NCI-H1105 (cell line): ENCODE measurements at regions not wholly inside any gene's neighbourhood (a gene's known extent, or its start where the extent isn't known, plus 50 kb on each side); places are given as distances from the start of the nearest gene placed in this dataset.
"Not testable (repeated sequence)": the region's sequence is repeated elsewhere in the genome, so short reads cannot be mapped to it uniquely, and the experiment has no call there.

Source experiments
- DNase-seq: peaks from one replicate; lab custom pipeline; 2025; lab: John Stamatoyannopoulos, UW

DNA sequence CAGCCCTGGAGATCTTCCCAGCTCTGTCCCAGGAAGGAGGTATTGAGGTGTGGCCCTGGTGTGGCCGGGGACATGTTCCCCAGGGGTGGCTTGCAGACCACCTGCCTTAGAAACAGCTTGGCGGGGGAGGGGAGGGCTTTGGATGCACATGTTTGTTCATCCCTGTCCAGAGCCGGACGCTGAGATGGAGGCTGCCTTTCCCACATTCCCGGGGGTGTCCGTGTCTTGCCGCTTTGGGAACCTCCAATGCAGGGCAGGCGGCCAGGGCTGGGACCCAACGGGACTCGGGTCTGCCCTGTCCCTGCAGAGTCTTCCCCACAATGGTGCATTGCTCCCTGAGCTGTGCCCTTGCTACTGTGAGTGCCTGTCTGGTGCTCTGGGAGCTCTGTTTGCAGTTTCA is 319.5 kb upstream of the SFSWAP start:
- DNase-seq, result no peak

GRCh38 chr12:131394752-131395151 is 316.1 kb upstream of the SFSWAP start:
- not testable (repeated sequence) for DNase-seq

DNA sequence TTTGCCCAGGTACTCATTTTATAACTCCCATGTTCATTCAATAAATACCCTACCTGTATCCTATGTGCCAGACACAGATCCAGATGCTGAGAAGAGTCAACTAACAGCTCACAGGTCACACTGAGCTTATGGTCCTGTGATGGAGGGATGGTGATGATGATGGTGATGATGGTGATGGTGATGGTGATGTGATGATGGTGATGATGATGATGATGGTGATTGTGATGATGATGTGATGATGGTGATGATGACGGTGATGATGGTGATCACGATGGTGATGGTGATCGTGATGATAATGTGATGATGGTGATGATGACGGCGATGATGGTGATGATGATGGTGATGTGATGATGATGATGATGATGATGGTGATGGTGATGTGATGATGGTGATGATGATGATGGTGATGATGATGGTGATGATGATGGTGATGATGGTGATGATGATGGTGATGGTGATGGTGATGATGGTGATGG is 315.6 kb upstream of the SFSWAP start:
- not testable (repeated sequence) for DNase-seq

DNA sequence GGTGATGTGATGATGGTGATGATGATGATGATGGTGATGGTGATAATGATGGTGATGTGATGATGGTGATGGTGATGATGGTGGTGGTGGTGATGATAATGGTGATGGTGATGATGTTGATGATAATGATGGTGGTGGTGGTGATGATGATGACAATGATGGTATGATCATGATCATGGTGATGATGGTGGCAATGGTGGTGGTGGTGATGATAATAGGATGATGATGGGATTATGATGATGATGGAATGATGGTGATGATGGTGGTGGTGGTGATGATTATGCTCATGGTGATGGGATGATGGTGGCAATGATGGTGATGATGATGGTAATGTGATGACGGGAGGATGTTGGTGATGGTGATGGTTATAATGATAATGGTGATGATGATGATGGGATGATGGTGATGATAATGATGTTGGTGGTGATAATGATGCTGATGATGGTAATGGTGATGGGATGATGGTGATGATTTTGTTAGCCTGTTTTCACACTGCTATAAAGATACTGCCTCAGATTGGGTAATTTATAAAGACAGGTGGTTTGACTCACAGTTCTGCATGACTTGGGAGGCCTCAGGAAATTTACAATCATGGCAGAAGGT is 314.8 kb upstream of the SFSWAP start:
- no peak for DNase-seq

DNA sequence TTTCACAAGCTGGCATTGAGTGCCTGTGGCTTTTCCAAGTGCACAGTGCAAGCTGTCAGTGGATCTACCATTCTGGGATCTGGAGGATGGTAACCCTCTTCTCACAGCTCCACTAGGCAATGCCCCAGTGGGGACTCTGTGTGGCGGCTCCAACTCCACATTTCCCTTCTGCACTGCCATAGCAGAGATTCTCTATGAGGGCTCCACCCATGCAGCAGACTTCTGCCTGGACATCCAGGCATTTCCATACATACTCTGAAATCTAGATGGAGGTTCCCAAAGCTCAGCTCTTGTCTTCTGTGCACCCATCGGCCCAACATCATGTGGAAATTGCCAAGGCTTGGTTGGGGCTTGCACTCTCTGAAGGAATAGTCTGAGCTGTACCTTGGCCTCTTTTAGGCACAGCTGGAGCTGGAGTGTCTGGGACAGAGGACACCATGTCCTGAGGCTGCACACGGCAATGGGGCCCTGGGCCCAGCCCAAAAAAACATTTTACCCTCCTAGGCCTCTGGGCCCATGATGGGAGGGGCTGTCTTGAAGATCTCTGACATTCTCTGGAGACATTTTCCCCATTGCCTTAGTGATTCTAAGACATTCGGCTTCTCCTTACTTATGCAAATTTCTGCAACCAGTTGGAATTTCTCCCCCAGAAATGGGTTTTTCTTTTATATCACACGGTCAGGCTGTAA is 313.3 kb upstream of the SFSWAP start:
- DNase-seq, result no peak

GRCh38 chr12:131399000-131399399 is 311.9 kb upstream of the SFSWAP start:
- no peak for DNase-seq

DNA sequence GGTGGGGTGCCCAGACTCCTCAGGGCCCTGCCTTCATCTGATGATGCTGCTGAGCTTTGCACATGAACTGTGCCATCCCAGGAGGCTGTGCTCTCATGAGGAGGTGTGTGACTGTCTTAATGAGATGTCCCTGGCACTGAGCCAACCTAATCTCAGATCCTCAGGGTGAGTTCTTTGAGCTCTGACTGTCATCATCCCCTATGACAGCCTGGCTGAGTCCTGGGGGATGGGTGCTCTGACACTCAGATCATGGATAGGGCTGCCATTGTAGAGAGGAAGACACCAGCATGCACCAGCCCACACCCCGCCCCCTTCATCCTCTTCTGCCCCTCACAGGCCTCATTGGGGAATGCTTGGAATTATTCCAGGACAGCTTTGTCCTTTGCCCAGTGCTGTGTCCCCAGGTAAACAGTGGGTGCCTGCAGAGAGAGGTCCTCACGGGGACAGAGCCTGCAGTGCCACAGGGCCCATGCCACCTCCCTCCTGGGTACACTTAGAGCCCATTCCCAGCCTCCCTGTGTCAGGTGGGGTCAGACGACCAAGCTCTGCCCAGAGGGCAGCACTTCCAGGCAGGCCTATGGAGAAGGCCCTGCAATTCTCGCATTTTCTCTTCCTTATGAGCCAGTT is 310.1 kb upstream of the SFSWAP start:
- not testable (repeated sequence) for DNase-seq

GRCh38 chr12:131401907-131402633 is 308.8 kb upstream of the SFSWAP start:
- DNase-seq, result not testable (repeated sequence)

- DNase-seq, result no peak
Measured at GRCh38 chr12:131402781-131403396, 308.0 kb upstream of the SFSWAP start.

DNA sequence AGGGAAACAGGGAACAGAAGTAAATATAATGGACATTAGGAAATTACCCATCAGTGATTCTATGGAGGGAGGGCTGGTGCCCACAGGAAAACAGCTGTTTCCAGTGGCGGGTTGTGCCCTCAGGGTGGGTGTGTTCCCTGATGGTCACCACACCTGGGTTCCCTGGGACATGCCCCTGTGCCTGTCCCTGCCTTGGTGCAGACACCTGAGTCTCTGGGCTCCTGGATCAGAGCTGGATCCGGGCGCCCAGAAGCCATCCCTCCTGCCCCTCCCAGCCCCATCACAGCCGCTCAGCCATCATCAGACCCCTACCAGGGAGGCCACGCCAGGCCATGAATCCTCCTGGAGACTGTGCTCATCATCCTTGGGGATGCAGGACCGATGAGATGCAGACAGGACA is 307.2 kb upstream of the SFSWAP start:
- no peak for DNase-seq

DNA sequence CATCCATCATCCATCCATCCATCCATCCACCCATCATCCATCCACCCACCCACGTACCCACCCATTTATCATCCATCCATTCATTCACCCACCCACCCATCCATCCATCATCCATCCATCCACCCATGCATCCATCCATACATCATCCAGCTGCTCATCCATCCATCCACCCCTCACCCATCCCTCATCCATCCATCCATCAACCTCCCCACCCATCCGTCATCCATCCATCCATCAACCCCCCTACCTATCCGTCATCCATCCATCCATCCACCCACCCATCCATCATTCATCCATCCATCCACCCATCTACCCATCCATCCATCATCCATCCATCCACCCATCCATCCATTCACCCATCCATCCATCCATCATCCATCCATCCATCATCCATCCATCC is 306.2 kb upstream of the SFSWAP start:
- no peak for DNase-seq

DNA sequence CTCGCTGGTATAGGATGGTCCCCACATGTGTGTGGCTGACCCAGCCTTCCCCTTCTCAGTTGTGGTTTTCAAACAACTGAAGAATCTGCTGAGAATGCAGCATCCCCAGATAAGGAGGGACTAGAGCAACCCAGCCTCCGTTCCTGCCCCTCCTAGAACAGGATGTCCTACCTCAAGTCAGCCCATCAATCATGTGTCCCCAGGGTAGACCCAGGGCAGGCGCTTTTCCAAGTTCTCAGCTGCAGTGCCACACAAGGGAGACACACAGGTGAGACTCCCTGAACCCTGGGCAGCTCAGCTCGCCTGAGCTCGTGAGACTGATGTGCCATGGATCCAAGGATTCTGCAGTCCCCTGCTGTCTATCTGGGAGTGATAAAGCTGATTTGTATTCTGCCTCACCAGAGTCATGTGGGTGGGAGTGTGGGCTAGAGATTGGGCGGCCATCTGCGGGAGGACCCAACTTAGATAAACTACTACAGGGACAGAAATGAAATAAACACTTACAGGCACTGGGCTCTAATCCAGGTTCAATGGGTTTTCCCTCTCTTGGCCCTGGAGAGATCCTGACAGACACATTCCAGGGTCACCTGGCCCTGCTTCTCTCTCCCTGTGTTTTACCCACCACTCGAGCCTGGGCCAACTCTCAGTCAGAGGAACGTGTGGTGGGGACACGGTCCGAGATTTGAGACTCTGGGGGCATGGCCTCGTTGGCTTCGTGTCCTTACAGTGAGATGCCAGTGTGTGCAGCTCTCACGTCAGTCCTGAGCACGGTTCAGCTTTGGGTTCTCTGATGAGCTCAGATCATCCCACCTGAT is 303.5 kb upstream of the SFSWAP start:
- DNase-seq, result no peak

- DNase-seq, result no peak
Measured at GRCh38 chr12:131408036-131408365, 302.9 kb upstream of the SFSWAP start.

- no peak for DNase-seq
Measured at GRCh38 chr12:131408484-131408883, 302.4 kb upstream of the SFSWAP start.

DNA sequence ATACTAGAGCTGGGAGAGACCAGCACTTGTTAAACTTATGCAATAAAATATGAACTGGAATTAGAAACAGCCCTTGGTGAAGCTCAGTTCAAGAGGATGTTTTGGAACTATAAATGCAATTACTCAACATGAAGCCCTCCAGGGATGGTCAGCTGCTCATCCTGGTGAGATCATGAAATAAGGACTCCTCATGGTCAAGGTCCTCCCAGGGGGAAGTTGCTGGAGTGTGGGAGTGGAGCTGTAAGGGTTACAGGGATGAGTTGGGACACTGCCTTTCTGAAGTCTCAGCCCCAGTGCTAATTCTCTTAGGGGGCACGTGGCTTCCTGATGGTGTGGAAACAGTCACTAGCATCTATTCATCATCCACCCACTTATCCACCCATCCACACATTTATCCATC is 301.7 kb upstream of the SFSWAP start:
- DNase-seq, result no peak

DNA sequence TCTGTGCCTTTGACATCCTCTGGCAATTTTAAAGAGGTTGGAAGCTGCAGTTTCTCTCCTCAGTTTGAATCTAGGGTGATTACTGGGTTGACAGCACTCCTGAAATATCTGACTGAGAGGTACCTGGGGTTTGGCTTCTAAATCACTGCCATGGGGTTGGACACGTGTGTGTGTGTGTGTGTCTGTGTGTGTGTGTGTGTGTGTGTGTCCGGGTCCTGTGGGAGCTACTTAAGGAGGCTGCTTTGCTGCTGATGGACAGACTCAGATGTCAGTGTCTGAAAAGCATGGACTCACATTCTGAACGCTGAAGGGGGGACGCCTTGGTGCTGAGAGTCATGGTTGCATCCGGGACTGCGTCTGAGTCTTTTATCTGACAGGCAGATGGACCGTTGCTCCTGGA is 299.1 kb upstream of the SFSWAP start:
- DNase-seq, result not testable (repeated sequence)

DNA sequence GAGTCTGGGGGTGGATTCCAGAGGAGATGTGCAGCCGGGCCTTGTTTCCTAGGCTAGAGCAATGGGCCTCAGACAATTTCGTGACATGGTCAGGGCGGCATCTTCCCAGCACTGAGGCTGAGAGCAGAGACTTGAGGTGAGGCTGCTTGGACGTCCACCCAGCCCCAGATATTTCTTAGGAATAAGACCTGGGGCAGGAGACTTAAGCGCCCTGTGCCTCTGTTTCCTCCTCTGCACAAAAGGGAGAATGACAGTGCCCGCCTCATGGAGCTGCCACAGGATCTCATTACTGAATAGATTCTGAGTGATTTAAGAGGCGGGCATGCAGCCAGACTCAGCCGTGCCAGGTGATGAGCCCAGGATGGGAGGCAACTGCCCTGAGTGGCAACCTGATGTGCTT is 297.9 kb upstream of the SFSWAP start:
- DNase-seq, result no peak

- no peak for DNase-seq
Measured at GRCh38 chr12:131413471-131413870, 297.4 kb upstream of the SFSWAP start.

DNA sequence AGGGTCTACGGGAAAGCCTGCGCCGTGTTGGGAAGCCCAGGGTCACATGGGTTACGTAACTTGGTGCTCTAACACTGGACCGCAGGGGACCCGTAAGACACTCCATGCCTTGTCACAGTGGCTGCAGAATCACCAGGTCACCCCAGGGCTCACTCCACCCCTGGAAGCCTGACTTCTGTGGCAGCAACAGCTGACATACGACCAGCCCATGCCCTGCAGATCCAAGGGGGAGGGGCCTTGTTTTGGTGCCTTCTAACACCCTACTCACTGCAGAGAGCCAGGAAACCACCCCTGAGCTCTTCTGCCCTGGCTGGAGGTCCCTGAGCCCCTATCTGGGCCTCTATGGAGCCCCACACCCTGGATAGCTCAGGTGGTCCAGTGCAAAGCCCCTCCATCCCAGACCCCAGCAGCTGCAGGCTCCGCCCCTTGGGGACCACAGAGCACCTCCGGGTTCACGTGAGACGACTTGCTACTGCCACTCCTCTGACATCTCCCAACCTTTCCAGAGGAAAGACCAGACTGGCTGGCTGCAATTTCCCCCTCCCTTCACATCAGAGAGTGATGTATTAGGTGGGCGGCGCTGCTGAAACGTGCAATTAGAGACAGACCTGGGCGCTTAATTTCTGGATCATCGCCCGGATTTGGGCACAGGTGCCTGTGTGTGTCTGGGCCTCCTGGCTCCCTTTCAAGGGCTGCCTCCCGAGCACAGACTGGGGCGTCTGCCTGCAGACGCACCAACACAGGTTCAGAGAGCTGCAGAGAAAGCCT is 296.6 kb upstream of the SFSWAP start:
- not testable (repeated sequence) for DNase-seq

DNA sequence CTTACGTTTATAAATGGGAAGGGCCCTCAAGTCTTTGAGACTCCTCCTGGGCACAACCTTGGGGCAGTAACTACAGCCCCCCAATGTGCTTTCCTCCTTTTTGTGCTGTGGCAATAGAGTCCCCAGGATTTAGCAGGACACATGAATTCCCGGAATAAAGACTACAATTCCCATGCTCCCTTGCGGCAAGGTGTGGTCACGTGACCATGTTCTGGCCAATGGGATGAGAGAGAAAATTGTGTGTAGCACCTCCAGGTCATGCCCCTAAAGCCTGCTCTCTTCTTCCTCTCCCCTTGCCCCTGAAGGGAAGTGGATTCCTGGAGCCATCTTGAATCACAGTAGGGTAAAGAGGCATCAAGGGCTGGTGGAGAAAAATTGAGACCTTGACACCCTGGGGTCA is 295.1 kb upstream of the SFSWAP start:
- DNase-seq, result no peak

DNA sequence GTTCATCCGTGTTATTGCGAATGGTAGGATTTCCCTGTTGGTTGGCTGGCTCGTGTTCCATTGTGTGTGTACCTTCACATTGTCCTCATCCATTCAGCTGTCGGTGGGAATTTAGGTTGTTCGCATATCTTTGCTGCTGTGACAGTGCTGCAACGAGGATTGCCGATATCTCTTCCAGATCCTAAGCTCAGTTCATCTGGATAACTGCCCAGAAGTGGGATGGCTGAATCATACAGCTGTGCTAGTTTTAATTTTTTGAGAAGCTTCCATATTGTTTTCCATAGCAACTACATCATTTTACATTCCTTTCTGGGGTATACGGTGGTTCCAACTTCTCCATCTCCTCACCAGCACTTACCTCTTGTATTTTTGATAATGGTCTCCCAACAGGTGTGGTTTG is 292.8 kb upstream of the SFSWAP start:
- DNase-seq, result no peak
